T follicular helper cell (primary cell): ENCODE measurements at regions not wholly inside any gene's neighbourhood (a gene's known extent, or its start where the extent isn't known, plus 50 kb on each side); places are given as distances from the start of the nearest gene placed in this dataset.
"Not testable (repeated sequence)": the region's sequence is repeated elsewhere in the genome, so short reads cannot be mapped to it uniquely, and the experiment has no call there.

ENCODE experiments used
- DNase-seq: peaks from one replicate; pipeline ENCODE4 v3.0.0-alpha.2; 2020; ENCODE audit warnings: low read depth

GRCh38 chr10:124149189-124150042 is 56.0 kb upstream of the CHST15 start:
- no peak for DNase-seq

GRCh38 chr10:124148509-124149188 is 55.3 kb upstream of the CHST15 start:
- DNase-seq = not testable (repeated sequence)

GRCh38 chr10:124146483-124146882 is 53.1 kb upstream of the CHST15 start:
- no peak for DNase-seq

GRCh38 chr10:124145109-124145870 is 51.9 kb upstream of the CHST15 start:
- no peak for DNase-seq

- no peak for DNase-seq
Measured at GRCh38 chr10:124144536-124144935, 51.1 kb upstream of the CHST15 start.

GRCh38 chr10:124143721-124144120 is 50.3 kb upstream of the CHST15 start:
- DNase-seq = no peak
